Calu3 (cell line): ENCODE measurements at regions not wholly inside any gene's neighbourhood (a gene's known extent, or its start where the extent isn't known, plus 50 kb on each side); places are given as distances from the start of the nearest gene placed in this dataset.
A peak's percentile ranks its signal among the peaks of the same experiment; 100 is the strongest.

ENCODE experiments used
- BruUV-seq: library from RNA; stranded (reverse); fragments of 400-500 nt; replicated peaks from 2 replicates; lab custom pipeline; 2021; lab: Mats Ljungman, UMichigan
- CTCF ChIA-PET: fragments of 300-600 bp; sonication (Branson Sonifier 250); formaldehyde crosslinking; loops from one replicate; lab custom pipeline; 2022; ENCODE audit warnings: antibody characterized with exemption; lab: Charles Lee
- DNase-seq: peaks from one replicate; pipeline ENCODE4 v3.0.0; 2022
- H3K27ac Mint-ChIP-seq: one replicate; pipeline ENCODE4 v1.8.0; 2022; ENCODE audit warnings: mixed read lengths; ENCODE audit not compliant: unreplicated experiment
- H3K27me3 Mint-ChIP-seq: one replicate; pipeline ENCODE4 v1.8.0; 2022; ENCODE audit warnings: mixed read lengths; ENCODE audit not compliant: unreplicated experiment
- H3K36me3 Mint-ChIP-seq: one replicate; pipeline ENCODE4 v1.8.0; 2022; ENCODE audit warnings: mild to moderate bottlenecking, moderate library complexity, mixed read lengths; ENCODE audit not compliant: insufficient read depth, unreplicated experiment
- H3K4me1 Mint-ChIP-seq: one replicate; pipeline ENCODE4 v1.8.0; 2022; ENCODE audit warnings: mild to moderate bottlenecking, low read depth, mixed read lengths; ENCODE audit not compliant: unreplicated experiment
- H3K4me3 Mint-ChIP-seq: one replicate; pipeline ENCODE4 v1.8.0; 2022; ENCODE audit warnings: mild to moderate bottlenecking, low read depth, moderate library complexity, mixed read lengths; ENCODE audit not compliant: unreplicated experiment
- H3K9me3 Mint-ChIP-seq: one replicate; pipeline ENCODE4 v1.8.0; 2022; ENCODE audit warnings: low read depth, mixed read lengths; ENCODE audit not compliant: unreplicated experiment
- intact Hi-C: fragments of 100-400 bp; cut with micrococcal nuclease; formaldehyde crosslinking; loops from one replicate; pipeline ENCODE4 v1.10.0; 2022; ENCODE audit not compliant: unreplicated experiment
- TF ChIP-seq, protein P1 (sequence below): fragments of 200-600 bp; IDR thresholded peaks from one replicate; pipeline ENCODE4 v1.8.0; 2022; ENCODE audit warnings: antibody characterized with exemption; ENCODE audit not compliant: unreplicated experiment

DNA sequence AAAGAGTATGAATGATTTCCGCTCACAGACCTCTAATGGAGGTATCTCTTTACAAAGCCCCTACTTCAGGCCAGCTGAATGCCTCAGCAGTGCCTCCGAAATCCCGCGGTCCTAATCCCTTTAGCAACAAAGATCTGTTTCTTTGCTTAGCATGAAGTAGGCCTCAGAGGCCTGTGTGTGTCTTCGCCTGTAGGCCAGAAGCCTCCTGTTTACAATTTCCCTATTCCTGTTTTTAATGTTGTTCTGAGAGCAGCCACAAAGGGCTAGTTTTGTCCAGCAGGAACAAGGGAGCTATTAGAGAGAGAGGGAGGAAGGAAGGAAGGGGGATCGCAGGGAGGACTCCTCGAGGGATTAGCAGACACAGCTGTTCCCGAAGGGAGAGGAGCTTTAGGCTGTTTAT, 166.4 kb upstream of the SPRY4 start:
- intact Hi-C loops, result no loop called here
- Mint-ChIP-seq H3K36me3 (no peaks in the 10 kb centered on the region), H3K4me3 (no peak overlapping the region), H3K4me1 (peaks cover 7% of the 10 kb centered on the region), H3K9me3 (no peaks in the 10 kb centered on the region), H3K27me3 (no peaks in the 10 kb centered on the region), H3K27ac (no peak overlapping the region)
- no TSS peak for BruUV-seq
- CTCF ChIA-PET, result no interaction called here
- TF ChIP-seq, protein P1, sequence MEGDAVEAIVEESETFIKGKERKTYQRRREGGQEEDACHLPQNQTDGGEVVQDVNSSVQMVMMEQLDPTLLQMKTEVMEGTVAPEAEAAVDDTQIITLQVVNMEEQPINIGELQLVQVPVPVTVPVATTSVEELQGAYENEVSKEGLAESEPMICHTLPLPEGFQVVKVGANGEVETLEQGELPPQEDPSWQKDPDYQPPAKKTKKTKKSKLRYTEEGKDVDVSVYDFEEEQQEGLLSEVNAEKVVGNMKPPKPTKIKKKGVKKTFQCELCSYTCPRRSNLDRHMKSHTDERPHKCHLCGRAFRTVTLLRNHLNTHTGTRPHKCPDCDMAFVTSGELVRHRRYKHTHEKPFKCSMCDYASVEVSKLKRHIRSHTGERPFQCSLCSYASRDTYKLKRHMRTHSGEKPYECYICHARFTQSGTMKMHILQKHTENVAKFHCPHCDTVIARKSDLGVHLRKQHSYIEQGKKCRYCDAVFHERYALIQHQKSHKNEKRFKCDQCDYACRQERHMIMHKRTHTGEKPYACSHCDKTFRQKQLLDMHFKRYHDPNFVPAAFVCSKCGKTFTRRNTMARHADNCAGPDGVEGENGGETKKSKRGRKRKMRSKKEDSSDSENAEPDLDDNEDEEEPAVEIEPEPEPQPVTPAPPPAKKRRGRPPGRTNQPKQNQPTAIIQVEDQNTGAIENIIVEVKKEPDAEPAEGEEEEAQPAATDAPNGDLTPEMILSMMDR, result no peak
- no peak for DNase-seq

DNA sequence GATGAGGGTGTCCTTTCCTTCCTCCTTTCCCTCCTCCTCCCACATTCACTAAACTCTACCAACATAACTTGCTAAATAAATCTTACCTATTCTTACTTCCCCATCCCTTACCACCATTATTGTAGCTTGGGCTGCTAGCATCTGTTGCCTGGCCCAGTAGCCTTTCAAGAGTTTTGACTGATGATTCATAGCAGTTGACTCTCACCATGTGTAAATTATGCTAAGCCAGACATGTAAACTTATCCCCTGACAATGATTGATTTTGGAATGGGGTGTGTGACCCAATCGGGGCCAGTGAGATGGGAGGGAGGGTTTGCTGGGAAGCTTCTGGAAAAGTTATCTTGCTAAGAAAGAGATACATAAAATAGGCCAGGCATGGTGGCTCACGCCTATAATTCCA, 161.8 kb upstream of the SPRY4 start:
- Mint-ChIP-seq H3K27ac (no peak overlapping the region), H3K27me3 (no peaks in the 10 kb centered on the region), H3K36me3 (no peaks in the 10 kb centered on the region), H3K4me1 (peaks cover 14% of the 10 kb centered on the region), H3K9me3 (peaks cover 6% of the 10 kb centered on the region), H3K4me3 (no peak overlapping the region)
- intact Hi-C loops, result no loop called here
- peak; percentile 17 for DNase-seq
- TF ChIP-seq, protein P1, result no peak
- CTCF ChIA-PET, result interaction anchor here (1.0 kb wide), 1 partner anchor 13 kb away, joined by 4 read pairs; no protein-coding TSS in a partner anchor
- BruUV-seq, result no TSS peak

DNA sequence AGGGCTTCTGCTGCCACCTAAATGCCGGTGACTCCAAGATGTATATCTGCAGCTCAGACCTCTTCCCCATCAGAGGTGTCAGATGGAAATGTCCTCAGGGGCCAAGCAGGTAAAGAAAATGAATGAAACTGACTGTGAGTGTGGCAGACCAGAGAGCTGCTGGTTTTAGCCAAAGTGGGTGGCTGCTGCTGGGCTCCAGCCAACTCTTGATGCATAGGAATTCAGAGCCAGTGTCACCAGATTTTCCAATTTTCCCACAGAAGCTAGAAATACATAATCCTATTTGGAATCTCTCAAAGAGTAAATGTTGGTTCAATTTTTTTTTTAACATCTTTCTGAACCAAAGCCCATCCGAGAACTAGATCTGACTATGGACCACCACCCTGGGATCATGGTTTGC, 161.2 kb upstream of the SPRY4 start:
- Mint-ChIP-seq H3K4me1 (peaks cover 14% of the 10 kb centered on the region), H3K4me3 (no peak overlapping the region), H3K9me3 (peaks cover 6% of the 10 kb centered on the region), H3K36me3 (no peaks in the 10 kb centered on the region), H3K27ac (no peak overlapping the region), H3K27me3 (no peaks in the 10 kb centered on the region)
- BruUV-seq, result no TSS peak
- no peak for DNase-seq
- TF ChIP-seq, protein P1, result no peak
- intact Hi-C loops, result no loop called here
- CTCF ChIA-PET, result interaction anchor here (1.0 kb wide), 1 partner anchor 13 kb away, joined by 4 read pairs; no protein-coding TSS in a partner anchor

DNA sequence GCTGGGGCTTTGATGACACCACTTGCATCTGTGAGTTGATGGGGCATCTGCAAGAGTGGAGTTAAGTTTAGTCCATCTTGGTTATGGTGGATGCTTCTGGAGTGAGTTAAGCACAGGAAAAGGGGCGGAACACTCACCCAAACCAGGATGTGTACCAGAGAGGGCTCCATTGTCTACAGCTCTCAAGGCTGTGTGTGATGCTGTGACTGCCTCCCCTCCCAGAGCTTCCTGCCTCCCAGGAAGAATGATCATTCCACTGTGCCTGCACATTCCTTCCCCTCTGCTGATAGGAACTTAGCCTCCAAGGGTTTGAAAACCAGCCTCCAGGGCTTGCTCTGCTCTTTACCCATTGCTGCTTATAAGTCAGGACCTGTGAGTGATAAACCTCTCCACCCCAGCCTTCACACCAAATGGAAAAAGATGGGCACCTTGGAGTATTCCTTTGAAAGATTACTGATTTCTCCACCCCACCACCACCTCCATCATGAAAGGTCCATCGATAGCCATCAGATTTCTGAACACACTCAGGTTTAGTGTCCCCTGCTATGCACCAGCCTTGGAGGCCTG, 160.1 kb upstream of the SPRY4 start:
- no peak overlapping the region for H3K27ac Mint-ChIP-seq
- no TSS peak for BruUV-seq
- TF ChIP-seq, protein P1, result no peak
- H3K36me3 Mint-ChIP-seq, result no peaks in the 10 kb centered on the region
- CTCF ChIA-PET, result no interaction called here
- no peak for DNase-seq
- H3K4me1 Mint-ChIP-seq, result peaks cover 14% of the 10 kb centered on the region
- peaks cover 6% of the 10 kb centered on the region for H3K9me3 Mint-ChIP-seq
- intact Hi-C loops, result no loop called here
- no peak overlapping the region for H3K4me3 Mint-ChIP-seq
- H3K27me3 Mint-ChIP-seq, result no peaks in the 10 kb centered on the region
